Germinal center (tissue), 1 donor: ENCODE measurements at regions not wholly inside any gene's neighbourhood (a gene's known extent, or its start where the extent isn't known, plus 50 kb on each side); places are given as distances from the start of the nearest gene placed in this dataset.

Experiments used
- DNase-seq: peaks from one replicate; pipeline ENCODE4 v3.0.0; 2012; ENCODE audit warnings: mixed read lengths, low spot score

DNA sequence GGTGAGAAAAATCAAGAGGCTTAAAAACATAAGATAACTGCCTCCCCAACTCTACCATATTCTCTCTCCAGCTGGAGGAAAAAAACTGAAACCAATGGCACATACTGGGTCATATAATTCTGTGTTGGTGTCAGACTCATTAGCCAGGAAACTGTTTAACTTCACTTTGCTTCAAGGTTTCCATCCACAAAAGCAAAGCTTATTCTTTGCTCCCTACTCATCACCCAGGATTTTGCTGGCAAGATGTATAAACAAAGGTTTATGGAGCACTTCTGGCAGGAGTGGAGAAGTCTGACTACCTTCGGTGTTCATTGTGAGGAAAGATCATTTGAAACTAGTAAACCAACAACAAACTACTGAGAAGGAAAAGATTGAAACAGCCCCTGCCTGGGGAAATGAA lies 197.5 kb upstream of the SERP2 start:
- DNase-seq: no peak

- no peak for DNase-seq
Observed at GRCh38 chr13:44180876-44181536, 192.6 kb upstream of the SERP2 start.

- no peak for DNase-seq
Observed at GRCh38 chr13:44181931-44182330, 191.7 kb upstream of the SERP2 start.

DNA sequence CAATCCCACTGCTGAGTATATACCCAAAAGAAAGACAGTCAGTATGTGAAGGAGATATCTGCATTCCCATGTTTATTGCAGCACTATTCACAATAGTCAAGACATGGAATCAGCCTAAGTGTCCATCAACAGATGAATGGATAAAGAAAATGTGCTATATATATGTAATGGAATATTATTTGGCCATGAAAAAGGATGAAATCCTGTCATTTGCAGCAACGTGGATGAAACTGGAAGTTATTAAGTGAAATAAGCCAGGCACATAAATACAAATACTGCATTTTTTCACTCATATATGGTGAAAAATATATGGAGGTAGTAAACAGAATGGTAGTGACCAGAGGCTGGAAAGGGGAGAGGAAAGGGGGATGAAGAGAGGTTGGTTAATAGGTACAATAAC lies 188.9 kb upstream of the SERP2 start:
- DNase-seq: no peak

DNA sequence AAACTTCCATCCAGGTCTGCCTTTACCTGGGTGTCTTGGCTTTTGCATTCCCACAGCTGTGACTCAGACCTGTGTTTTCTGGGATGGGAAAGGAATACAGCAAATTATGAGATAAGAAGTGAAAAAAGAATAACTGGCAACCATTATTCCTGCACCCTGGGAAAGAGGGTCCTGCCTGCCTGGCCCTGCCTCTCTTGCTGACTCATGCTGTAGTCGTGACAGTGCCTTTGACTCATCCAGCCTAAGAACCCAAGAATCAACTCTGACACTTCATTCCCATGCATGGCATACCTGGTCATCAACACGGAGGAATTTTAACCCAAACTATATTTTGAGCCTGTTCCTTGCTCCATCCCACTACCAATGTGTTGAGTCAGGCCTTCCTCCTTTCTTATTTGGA lies 185.4 kb upstream of the SERP2 start:
- DNase-seq: no peak

DNA sequence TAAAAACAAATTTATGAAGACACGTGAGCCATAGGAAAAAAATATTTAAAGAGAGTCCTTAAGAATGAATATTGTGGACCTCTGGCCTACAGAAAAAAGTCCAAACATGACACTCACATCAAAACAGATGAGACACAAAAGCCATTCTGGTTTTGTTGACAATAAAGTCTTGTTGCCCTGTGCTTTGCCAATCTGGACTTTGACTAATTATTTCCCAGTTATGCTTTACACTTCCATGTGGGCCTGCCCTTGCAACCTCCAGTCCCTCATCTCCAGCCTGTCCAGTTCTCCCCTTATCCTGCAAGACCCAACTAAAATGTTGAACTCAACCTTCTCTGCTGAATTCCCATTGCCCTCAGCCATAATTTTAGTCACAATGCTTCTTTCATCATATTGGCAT lies 184.5 kb upstream of the SERP2 start:
- DNase-seq: no peak

- DNase-seq: no peak
Observed at GRCh38 chr13:44191103-44191502, 182.5 kb upstream of the SERP2 start.

DNA sequence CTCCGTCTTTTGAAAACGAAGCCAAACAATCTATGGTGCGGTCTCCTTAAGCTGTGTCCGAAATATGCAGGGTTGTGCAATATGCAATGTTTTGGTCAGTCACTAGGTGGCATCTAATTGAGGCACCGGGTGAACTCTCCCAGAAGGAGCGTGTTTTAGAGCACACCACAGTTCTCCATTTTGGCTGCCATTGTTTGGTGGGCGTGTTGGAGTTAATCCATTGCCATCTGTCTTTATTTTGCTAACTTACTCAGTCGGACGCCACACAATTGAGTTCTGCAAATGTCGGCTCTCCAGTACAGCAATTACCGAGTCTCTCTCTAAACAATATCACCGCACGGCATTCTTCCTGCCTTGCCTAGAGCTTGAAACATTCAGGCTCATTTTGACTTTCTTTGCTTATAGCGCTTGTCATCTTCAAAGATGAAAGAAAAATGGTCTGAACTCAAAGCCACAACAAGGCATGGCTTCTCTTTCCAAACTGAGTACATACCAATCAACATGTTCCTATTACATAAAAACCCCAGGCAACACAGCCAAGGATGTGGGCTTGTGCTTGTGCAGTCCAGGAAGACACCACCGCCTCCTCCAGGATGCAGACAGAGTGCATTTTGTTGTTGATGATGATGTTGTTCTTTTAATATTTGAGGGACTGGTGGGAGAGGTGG lies 182.0 kb upstream of the SERP2 start:
- DNase-seq: peak; percentile 61

GRCh38 chr13:44193731-44194130 lies 179.9 kb upstream of the SERP2 start:
- no peak for DNase-seq

DNA sequence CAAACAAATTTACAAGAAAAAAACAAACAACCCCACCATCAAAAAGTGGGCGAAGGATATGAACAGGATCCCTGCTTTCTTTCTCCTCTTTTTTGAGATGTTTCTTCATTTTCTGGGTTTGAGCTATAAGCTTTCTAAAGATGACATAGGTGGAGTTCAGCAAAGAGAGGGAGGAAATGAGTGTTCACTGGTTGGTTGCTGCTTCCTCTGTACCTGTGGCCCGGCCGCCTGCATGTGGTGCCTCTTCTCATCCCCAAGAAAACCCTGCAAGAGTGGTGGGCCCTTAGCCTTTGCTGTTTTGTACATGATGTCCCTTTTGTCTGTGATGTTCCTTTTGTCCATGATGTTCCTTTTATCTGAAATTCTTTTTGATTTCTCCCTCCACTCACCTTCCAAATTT lies 178.4 kb upstream of the SERP2 start:
- no peak for DNase-seq

GRCh38 chr13:44196196-44196751 lies 177.3 kb upstream of the SERP2 start:
- DNase-seq: no peak

DNA sequence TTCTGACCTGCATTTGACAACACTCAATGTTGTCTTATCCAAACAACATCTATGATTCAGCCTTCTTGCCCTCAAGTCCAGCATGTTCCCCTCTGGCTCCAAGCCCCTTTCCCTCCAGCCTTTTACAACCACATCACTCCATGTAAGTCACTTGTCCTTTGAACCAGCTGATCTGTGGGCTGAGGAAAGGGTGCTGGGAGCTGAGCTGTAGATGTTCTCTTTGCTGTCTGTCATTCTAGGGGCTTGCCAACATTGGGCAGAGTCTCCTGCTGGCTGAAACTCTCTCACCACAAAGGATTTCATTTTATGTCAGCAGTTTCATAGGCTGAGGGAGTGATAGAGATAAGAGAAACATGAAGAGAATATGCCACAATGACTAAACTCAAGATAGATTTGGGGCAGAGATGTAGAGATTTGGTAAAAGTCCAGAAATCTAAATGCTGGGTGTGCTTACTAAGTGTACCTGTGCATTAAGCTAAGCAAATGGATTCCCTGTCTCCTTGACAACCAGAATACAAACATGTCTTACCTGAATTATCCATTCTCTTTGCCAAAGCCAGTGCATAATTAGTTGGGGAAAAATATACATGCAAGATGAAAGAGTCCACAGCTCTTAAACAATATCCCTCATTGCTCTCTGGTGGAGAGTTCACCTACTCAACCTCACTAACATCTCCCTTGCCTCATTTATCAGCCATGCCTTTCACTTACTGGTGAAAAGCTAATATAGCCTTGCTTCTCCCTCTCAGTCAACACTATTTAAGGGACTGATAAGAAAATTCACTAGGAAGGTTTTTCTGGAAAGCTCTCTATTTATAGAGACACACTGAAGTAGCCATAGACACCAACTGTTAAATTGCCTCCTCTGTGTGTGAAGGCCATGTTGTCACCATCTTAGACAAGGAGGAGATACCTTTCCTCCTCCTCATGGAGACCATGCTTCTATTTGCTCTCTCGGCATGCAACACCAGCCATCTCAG lies 175.5 kb upstream of the SERP2 start:
- no peak for DNase-seq

- DNase-seq: no peak
Observed at GRCh38 chr13:44198826-44199225, 174.8 kb upstream of the SERP2 start.

GRCh38 chr13:44199627-44200207 lies 173.9 kb upstream of the SERP2 start:
- no peak for DNase-seq

GRCh38 chr13:44206434-44206833 lies 167.2 kb upstream of the SERP2 start:
- DNase-seq: no peak

- no peak for DNase-seq
Observed at GRCh38 chr13:44207476-44207875, 166.1 kb upstream of the SERP2 start.

- DNase-seq: no peak
Observed at GRCh38 chr13:44210525-44210924, 163.1 kb upstream of the SERP2 start.

GRCh38 chr13:44211286-44211685 lies 162.3 kb upstream of the SERP2 start:
- no peak for DNase-seq

DNA sequence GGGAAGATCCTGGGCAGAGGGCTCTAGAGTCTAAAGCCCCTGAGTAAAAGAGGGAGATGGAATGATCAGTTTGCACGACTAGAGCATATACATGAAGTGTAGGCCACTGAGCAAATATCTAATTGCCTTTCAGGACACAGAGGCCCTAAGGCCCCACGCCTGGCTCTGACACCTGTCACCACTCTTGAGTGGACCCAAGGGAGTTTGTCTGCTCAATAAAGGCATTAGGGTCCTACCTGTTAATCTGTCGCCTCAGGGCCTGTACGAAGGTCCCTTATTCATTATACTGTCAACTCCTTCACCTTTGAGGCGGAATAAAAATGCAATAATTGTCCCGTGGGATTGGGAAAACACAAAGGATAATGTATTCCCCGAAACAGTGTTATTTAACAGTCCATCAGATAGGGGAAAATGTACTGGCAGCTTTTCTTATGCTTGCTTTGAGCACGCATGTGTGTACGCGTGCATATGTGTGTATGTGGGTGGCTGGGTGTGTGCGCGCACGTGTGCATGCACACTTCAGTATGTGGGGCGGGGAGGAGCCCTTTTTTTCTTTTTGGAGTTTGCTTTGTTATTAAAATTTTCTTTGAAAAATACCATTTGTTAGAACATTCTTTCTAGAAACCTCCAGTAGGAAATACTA lies 161.8 kb upstream of the SERP2 start:
- no peak for DNase-seq

- no peak for DNase-seq
Observed at GRCh38 chr13:44212633-44213396, 160.8 kb upstream of the SERP2 start.
